Subcutaneous abdominal adipose tissue (tissue), 5 donors: ENCODE measurements at regions not wholly inside any gene's neighbourhood (a gene's known extent, or its start where the extent isn't known, plus 50 kb on each side); places are given as distances from the start of the nearest gene placed in this dataset.

Experiments used
- H3K27ac ChIP-seq: one replicate; pipeline ENCODE4 v1.7.0; 2013; ENCODE audit warnings: low read depth, mild to moderate bottlenecking, inconsistent platforms, low read length, moderate library complexity
- H3K27me3 ChIP-seq, 5 donors: one replicate each; pipeline ENCODE4 v1.7.0; 2013; ENCODE audit warnings: low read length in 5 of 5, inconsistent platforms in 1 of 5; ENCODE audit not compliant: control insufficient read depth in 5 of 5, insufficient read depth in 4 of 5
- H3K36me3 ChIP-seq, 5 donors: one replicate each; pipeline ENCODE4 v1.7.0; 2013; ENCODE audit warnings: low read length in 5 of 5; ENCODE audit not compliant: control insufficient read depth in 5 of 5, insufficient read depth in 5 of 5
- H3K4me1 ChIP-seq, 5 donors: one replicate each; pipeline ENCODE4 v1.7.0; 2013; ENCODE audit warnings: low read length in 5 of 5, mild to moderate bottlenecking in 3 of 5, moderate library complexity in 1 of 5; ENCODE audit not compliant: control insufficient read depth in 5 of 5, insufficient read depth in 5 of 5
- H3K4me3 ChIP-seq, 5 donors: one replicate each; pipeline ENCODE4 v1.7.0; 2013; ENCODE audit warnings: low read length in 5 of 5, low read depth in 1 of 5
- H3K9ac ChIP-seq, 5 donors: one replicate each; pipeline ENCODE4 v1.7.0; 2013; ENCODE audit warnings: low read length in 5 of 5, mild to moderate bottlenecking in 4 of 5, moderate library complexity in 3 of 5
- H3K9me3 ChIP-seq, 5 donors: one replicate each; pipeline ENCODE4 v1.7.0; 2013; ENCODE audit warnings: low read length in 5 of 5; ENCODE audit not compliant: control insufficient read depth in 5 of 5
- donor health status: healthy.
- donor health status: healthy.
- donor health status: healthy.
- donor health status: healthy.
- donor health status: healthy.

DNA sequence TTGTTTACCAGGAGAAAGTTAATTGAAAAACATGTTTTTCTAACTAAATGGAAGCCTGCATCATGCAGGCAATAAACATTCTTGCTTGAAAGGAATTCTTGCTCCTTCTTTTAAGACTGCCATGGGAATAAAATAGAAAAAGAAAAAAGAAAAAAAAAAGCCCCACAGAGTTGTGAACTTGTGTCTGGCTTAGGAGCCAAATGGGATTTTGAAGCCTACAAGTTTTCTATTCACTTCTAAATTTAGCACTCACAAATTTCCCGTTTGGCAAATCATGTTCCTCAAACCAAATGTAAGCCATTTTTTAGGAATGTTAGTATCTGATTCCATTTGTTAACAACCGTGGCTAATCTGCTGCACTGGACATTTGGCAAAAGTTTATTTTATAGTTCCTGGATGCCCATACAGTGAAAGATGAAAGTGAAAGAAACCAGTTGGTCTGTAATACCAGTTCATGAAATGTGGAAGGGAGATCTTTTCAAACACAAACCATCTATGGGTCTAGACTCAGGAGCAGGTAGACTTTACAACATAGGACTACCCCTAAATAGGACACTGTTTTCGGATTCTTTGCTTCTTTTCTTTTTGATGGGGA, 133.8 kb upstream of the GMNC start:
- Histone ChIP-seq H3K36me3 (no peaks in the 10 kb centered on the region), H3K9me3 (no peaks in the 10 kb centered on the region), H3K27me3 (no peaks in the 10 kb centered on the region)

DNA sequence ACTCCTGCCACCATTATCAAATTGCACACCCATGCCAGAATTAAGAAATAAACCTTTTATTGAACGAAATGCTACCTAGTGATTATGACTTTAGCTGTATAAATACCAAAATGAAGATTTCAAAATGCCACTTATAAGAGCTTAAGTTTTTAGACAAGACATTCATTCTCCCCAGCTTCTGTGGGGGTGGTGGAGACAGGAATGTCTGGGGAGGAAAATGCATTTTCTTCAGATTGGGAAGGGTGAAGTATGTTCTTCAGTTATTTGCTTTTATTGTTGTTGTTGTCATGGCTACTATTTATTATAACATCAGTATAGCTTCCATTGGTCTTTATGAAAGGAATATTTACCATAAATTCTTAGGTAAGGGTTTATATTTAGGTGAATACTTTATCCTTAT, 132.7 kb upstream of the GMNC start:
- Histone ChIP-seq H3K9ac (no peak overlapping the region), H3K4me1 (peaks cover 0 to 6% (median 0%) of the 10 kb centered on the region in 5 donors), H3K27me3 (no peaks in the 10 kb centered on the region), H3K9me3 (no peaks in the 10 kb centered on the region), H3K36me3 (no peaks in the 10 kb centered on the region), H3K27ac (no peak overlapping the region), H3K4me3 (no peak overlapping the region)

More for the DNA sequence above, 133.8 kb upstream of the GMNC start:
- Histone ChIP-seq H3K4me3 (no peak overlapping the region), H3K27ac (no peak overlapping the region), H3K9ac (no peak overlapping the region), H3K4me1 (peaks cover 0 to 6% (median 0%) of the 10 kb centered on the region in 5 donors)

DNA sequence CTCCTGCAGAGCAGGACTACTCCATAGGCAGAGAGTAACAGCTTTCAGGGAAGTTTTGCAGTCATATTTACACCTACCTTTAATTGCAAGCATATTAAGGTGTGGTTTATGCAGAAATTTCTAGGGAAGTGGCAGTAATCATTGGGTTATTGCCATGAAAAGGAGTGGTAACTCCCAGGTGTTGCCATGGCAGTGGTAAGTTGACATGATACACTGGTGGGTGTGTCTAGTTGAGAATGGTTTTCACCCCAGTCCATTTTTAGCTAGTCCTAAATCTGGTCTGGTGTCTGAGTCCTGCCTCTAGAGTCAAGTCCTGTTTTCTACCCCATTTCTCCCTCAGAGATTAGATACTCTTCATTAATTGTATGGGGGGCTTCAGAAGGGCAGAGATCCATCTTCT, 128.4 kb upstream of the GMNC start:
- no peak overlapping the region for H3K4me3 ChIP-seq
- no peak overlapping the region for H3K27ac ChIP-seq
- no peak overlapping the region for H3K9ac ChIP-seq
- H3K4me1 ChIP-seq: peaks cover 0 to 5% (median 0%) of the 10 kb centered on the region in 5 donors
- H3K27me3 ChIP-seq: no peaks in the 10 kb centered on the region
- H3K9me3 ChIP-seq: peaks cover 0 to 13% (median 7%) of the 10 kb centered on the region in 5 donors
- no peaks in the 10 kb centered on the region for H3K36me3 ChIP-seq

DNA sequence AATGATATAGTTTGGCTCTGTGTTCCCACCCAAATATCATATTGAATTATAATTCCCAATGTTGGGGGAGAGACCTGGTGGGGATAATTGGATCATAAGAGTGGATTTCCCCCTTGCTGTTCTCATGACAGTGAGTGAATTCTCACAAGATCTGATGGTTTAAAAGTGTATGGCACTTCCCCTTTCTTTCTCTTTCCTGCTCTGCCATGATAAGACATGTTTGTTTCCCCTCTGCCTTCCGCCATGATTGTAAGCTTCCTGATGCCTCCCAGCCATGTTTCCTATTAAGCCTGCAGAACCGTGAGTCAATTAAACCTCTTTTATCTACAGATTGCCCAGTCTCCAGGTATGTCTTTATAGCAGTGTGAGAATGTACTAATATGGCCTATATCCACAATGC, 126.7 kb upstream of the GMNC start:
- no peak overlapping the region for H3K9ac ChIP-seq
- H3K4me1 ChIP-seq: peaks cover 0 to under 1% (median 0%) of the 10 kb centered on the region in 5 donors
- H3K36me3 ChIP-seq: no peaks in the 10 kb centered on the region
- H3K9me3 ChIP-seq: peaks cover 0 to 18% (median 11%) of the 10 kb centered on the region in 5 donors
- H3K4me3 ChIP-seq: no peak overlapping the region
- no peaks in the 10 kb centered on the region for H3K27me3 ChIP-seq
- no peak overlapping the region for H3K27ac ChIP-seq

DNA sequence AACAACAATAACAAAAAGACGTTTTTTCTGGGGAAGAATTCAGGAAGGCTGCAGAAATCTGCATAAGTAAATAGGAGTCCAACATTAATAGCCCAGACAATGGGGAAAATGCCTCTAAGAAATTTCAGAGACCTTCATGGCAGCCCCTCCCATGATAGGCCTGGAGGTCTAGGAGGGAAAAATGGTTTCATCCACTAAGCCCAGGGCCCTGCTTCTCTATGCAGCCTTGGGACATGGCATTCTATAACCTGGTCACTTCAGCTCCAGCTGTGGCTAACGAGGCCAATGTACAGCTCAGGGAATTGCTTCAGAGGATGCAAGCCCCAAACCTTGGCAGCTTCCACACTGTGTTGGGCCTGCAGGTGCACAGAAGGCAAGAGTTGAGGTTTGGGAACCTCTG, 125.6 kb upstream of the GMNC start:
- Histone ChIP-seq H3K9me3 (peaks cover 0 to 18% (median 11%) of the 10 kb centered on the region in 5 donors), H3K27ac (no peak overlapping the region), H3K4me3 (no peak overlapping the region), H3K9ac (no peak overlapping the region), H3K27me3 (no peaks in the 10 kb centered on the region), H3K36me3 (no peaks in the 10 kb centered on the region), H3K4me1 (peaks cover 0 to 7% (median 0%) of the 10 kb centered on the region in 5 donors)

DNA sequence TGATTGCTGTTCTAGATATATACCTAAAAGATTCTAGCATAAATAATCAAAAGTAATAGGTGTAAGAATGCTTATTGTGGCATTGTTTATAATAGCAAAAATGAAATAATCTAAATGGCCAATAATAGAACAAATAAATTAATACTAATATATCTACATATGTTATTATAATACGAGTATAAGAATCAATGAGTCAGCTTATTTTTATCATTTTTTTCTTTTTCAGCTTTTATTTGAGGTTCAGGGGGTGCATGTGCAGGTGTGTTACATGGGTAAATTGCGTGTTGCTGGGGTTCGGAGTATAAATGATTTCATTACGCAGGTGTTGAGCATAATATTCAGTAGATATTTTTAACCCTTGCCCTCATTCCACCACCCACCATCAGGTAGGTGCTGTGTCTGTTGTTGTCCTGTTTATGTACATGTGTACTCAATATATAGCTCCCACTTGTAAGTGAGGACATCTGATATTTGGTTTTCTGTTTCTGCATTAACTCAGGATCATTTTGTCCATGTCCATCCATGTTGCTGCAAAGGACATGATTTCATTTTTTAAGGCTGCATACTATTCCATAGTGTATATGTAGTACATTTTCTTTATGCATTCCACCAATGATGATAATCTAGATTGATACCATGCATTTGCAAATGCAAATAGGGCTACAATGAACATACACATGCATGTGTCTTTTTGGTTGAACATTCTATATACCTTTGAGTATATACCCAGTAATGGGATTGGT, 122.2 kb upstream of the GMNC start:
- Histone ChIP-seq H3K9ac (no peak overlapping the region), H3K9me3 (peaks cover 0 to 18% (median 11%) of the 10 kb centered on the region in 5 donors), H3K27ac (no peak overlapping the region), H3K27me3 (no peaks in the 10 kb centered on the region), H3K36me3 (no peaks in the 10 kb centered on the region), H3K4me1 (peaks cover 0 to 7% (median 0%) of the 10 kb centered on the region in 5 donors), H3K4me3 (no peak overlapping the region)

DNA sequence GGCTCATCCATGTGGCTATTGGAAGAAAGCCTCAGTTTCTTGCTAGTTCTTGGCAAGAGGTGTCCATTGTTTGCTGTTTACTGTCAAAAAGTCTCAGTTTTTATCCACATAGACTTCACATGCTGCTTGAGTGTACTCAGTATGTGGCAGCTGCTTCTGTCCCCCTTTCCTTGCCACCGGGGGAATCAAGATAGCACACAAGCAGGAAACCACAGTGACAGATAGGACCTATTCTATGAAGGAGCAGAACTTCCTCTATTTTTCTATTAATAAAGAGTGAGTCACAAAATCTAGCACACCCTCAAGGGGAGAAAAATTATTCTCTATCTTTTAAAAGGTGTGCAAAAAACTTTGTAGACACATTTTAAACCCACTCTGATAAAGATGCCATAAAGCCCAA, 121.4 kb upstream of the GMNC start:
- Histone ChIP-seq H3K9ac (no peak overlapping the region), H3K27me3 (no peaks in the 10 kb centered on the region), H3K4me3 (no peak overlapping the region), H3K27ac (no peak overlapping the region), H3K4me1 (peaks cover 0 to 7% (median 0%) of the 10 kb centered on the region in 5 donors), H3K36me3 (no peaks in the 10 kb centered on the region), H3K9me3 (peaks cover 0 to 18% (median 11%) of the 10 kb centered on the region in 5 donors)

DNA sequence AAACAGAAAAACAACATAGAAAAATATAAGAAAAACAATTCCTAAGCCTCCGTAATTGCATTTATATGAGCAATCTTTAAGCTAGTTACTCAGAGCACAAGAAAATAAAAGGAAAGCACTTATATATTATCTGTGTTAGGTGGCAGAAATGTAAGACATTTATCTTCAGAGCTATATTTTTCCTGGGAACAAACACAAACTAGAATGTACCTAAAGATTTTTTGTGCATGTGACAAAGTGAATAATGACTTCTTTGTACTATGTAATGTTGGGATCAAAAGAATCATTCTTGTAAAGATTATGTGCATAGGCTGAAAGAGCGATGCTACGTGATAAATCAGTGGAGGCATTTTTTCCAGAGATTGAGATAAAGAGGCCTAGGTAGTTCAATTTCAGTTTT, 111.3 kb upstream of the GMNC start:
- Histone ChIP-seq H3K27me3 (no peaks in the 10 kb centered on the region), H3K4me3 (no peak overlapping the region), H3K36me3 (no peaks in the 10 kb centered on the region), H3K9me3 (no peaks in the 10 kb centered on the region), H3K4me1 (no peaks in the 10 kb centered on the region), H3K9ac (no peak overlapping the region), H3K27ac (no peak overlapping the region)

DNA sequence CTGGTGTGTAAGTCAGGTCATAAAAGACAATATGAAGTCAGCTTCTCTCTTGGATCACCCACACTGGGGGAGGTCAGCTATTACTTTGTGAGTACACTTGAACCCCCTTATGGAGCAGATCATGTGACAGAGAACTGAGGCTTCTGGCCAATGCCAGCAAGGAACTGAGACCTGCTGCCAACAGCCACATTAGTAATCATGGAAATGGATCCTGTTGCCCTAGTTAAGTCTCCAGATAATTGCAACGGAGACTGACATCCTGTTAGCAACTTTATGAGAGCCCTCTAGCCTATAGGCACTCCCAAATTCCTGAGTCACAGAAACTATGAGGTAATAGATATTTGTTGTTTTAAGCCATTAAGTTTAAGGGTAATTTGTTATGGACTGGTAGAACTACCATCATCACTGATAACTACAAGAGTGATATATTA, 110.4 kb upstream of the GMNC start:
- Histone ChIP-seq H3K9me3 (no peaks in the 10 kb centered on the region), H3K4me1 (no peaks in the 10 kb centered on the region), H3K9ac (no peak overlapping the region), H3K36me3 (no peaks in the 10 kb centered on the region), H3K27me3 (no peaks in the 10 kb centered on the region), H3K27ac (no peak overlapping the region), H3K4me3 (no peak overlapping the region)

DNA sequence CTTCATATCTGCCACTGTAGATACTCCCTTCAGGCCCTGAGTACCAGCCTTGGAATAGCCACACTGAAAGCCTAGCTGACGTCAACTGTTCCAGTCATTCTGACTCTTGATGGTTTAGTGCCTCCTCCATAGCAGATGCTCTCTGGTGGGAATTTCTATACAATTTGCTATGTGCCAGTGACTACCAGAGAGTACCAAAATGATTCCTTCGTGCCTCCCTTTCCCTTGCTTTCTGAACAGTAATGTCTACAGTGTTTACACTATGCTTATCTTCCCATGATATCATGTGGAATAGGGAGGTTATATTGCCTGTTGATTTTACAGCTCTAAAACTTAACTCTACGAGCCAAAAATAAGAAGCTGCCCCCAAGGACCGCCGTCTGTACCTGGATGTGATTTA, 109.7 kb upstream of the GMNC start:
- H3K27ac ChIP-seq: no peak overlapping the region

More for the DNA sequence above, 109.7 kb upstream of the GMNC start:
- Histone ChIP-seq H3K9ac (no peak overlapping the region), H3K4me1 (no peaks in the 10 kb centered on the region), H3K9me3 (no peaks in the 10 kb centered on the region), H3K27me3 (no peaks in the 10 kb centered on the region), H3K36me3 (no peaks in the 10 kb centered on the region), H3K4me3 (no peak overlapping the region)
